Neural cell (in vitro differentiated cells): ENCODE measurements at regions not wholly inside any gene's neighbourhood (a gene's known extent, or its start where the extent isn't known, plus 50 kb on each side); places are given as distances from the start of the nearest gene placed in this dataset.

Experiments
- H2AFZ ChIP-seq: fragments of 200-600, 300-800 bp; sonication (generic), shearing (Covaris generic); 2 replicates; pipeline ENCODE4 v1.6.0; 2014; ENCODE audit warnings: low read depth, mild to moderate bottlenecking, antibody characterized with exemption, low read length, moderate library complexity
- H3F3A ChIP-seq: fragments of 200-600 bp; shearing (Covaris generic); 2 replicates; pipeline ENCODE4 v1.6.1; 2016; ENCODE audit warnings: mild to moderate bottlenecking, moderate library complexity, mixed read lengths, antibody characterized with exemption, low read length; ENCODE audit not compliant: insufficient read depth, poor library complexity, severe bottlenecking
- H3K27ac ChIP-seq: fragments of 200-600, 300-800 bp; sonication (generic), shearing (Covaris generic); 2 replicates; pipeline ENCODE4 v1.5.1; 2014; ENCODE audit warnings: mild to moderate bottlenecking, low read length, moderate library complexity
- H3K27me3 ChIP-seq: fragments of 300-800, 200-600 bp; sonication (generic), shearing (Covaris generic); 2 replicates; pipeline ENCODE4 v1.6.0; 2014; ENCODE audit warnings: mild to moderate bottlenecking, low read depth, low read length, moderate library complexity; ENCODE audit not compliant: insufficient read depth
- H3K36me3 ChIP-seq: fragments of 300-800, 200-600 bp; sonication (generic), shearing (Covaris generic); 2 replicates; pipeline ENCODE4 v1.5.1; 2014; ENCODE audit warnings: mild to moderate bottlenecking, antibody characterized with exemption, low read length, moderate library complexity; ENCODE audit not compliant: insufficient read depth
- H3K4me2 ChIP-seq: fragments of 300-800, 200-600 bp; sonication (generic), shearing (Covaris generic); 2 replicates; pipeline ENCODE4 v1.6.0; 2014; ENCODE audit warnings: mild to moderate bottlenecking, low read length
- H3K4me3 ChIP-seq: fragments of 300-800, 200-600 bp; sonication (generic), shearing (Covaris generic); 2 replicates; pipeline ENCODE4 v1.5.1; 2014; ENCODE audit warnings: mild to moderate bottlenecking, low read length, moderate library complexity
- H3K79me2 ChIP-seq: fragments of 200-600 bp; shearing (Covaris generic); replicated peaks from 2 replicates; pipeline ENCODE4 v1.6.0; 2014; ENCODE audit warnings: mild to moderate bottlenecking, low read length, moderate library complexity; ENCODE audit not compliant: insufficient read depth
- H3K9ac ChIP-seq: fragments of 300-800, 200-600 bp; sonication (generic), shearing (Covaris generic); 2 replicates; pipeline ENCODE4 v1.6.1; 2016; ENCODE audit warnings: mild to moderate bottlenecking, low read length, mixed read lengths
- H3K9me2 ChIP-seq: fragments of 200-600 bp; shearing (Covaris generic); 2 replicates; pipeline ENCODE4 v1.6.1; 2016; ENCODE audit warnings: mild to moderate bottlenecking, low read length, mixed read lengths; ENCODE audit not compliant: insufficient read depth
- H3K9me3 ChIP-seq: fragments of 200-600, 300-800 bp; sonication (generic), shearing (Covaris generic); 2 replicates; pipeline ENCODE4 v1.6.1; 2016; ENCODE audit warnings: mild to moderate bottlenecking, mixed run types, low read length, moderate library complexity, mixed read lengths
- H4K20me1 ChIP-seq: fragments of 200-600 bp; shearing (Covaris generic); 2 replicates; pipeline ENCODE4 v1.6.1; 2016; ENCODE audit warnings: mild to moderate bottlenecking, mixed run types; ENCODE audit not compliant: insufficient read depth
- CTCF ChIP-seq: fragments of 450-650 bp; IDR thresholded peaks from 2 replicates; pipeline ENCODE4 v1.5.1; 2014; ENCODE audit warnings: antibody characterized with exemption, mild to moderate bottlenecking, moderate library complexity; ENCODE audit not compliant: poor library complexity, severe bottlenecking
- EP300 ChIP-seq: fragments of 450-650 bp; conservative IDR thresholded peaks from 2 replicates; pipeline ENCODE4 v1.6.1; 2014; ENCODE audit warnings: antibody characterized with exemption, mild to moderate bottlenecking, moderate library complexity; ENCODE audit not compliant: poor library complexity, severe bottlenecking
- EZH2 ChIP-seq: fragments of 200-600, 300-800 bp; shearing (Covaris generic), sonication (generic); IDR thresholded peaks from 2 replicates; pipeline ENCODE4 v1.6.1; 2014; ENCODE audit warnings: antibody characterized with exemption, low read length, borderline replicate concordance, mild to moderate bottlenecking; ENCODE audit not compliant: insufficient read depth, poor library complexity, severe bottlenecking
- MXI1 ChIP-seq: fragments of 450-650 bp; conservative IDR thresholded peaks from 2 replicates; pipeline ENCODE4 v1.6.1; 2014; ENCODE audit warnings: antibody characterized with exemption, mild to moderate bottlenecking; ENCODE audit not compliant: poor library complexity, severe bottlenecking
- POLR2AphosphoS5 ChIP-seq: IDR thresholded peaks from 2 replicates; pipeline ENCODE4 v1.6.1; 2012
- RAD21 ChIP-seq: fragments of 450-650 bp; conservative IDR thresholded peaks from 2 replicates; pipeline ENCODE4 v1.6.1; 2014; ENCODE audit warnings: antibody characterized with exemption, mild to moderate bottlenecking, moderate library complexity
- REST ChIP-seq: IDR thresholded peaks from 2 replicates; pipeline ENCODE4 v1.6.1; 2012; ENCODE audit warnings: borderline replicate concordance
- SMC3 ChIP-seq: fragments of 450-650 bp; conservative IDR thresholded peaks from 2 replicates; pipeline ENCODE4 v1.6.1; 2014; ENCODE audit warnings: antibody characterized with exemption, mild to moderate bottlenecking, moderate library complexity; ENCODE audit not compliant: poor library complexity
- TAF1 ChIP-seq: IDR thresholded peaks from 2 replicates; pipeline ENCODE4 v1.6.1; 2012; ENCODE audit warnings: low read depth

DNA sequence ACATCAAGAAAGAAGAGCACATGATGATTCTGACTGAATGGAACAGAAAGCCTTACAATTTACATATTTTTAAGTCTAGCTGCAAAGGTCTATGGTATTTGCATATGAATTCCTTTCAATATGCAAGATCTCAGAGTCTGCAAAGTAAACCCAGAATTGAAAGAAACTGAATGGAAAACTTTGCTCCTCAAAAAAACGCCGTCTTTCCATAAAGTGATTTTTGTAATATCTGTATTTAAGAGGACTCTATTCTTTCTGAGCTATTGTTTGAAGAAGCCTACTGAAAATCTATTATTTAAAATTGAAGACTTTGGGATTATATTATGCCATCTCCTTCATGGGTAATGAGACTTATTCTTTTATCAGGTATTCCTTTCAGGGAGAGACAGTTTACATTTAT, 1894.4 kb downstream of the STIM2 start:
- H3K27ac ChIP-seq: no peak overlapping the region
- no peaks in the 10 kb centered on the region for H3K79me2 ChIP-seq
- no peak overlapping the region for H3K9ac ChIP-seq
- H3K9me2 ChIP-seq: no peaks in the 10 kb centered on the region
- TF ChIP-seq TAF1 (no peak), MXI1 (no peak)
- no peaks in the 10 kb centered on the region for H3K27me3 ChIP-seq
- H4K20me1 ChIP-seq: no peaks in the 10 kb centered on the region
- no peaks in the 10 kb centered on the region for H3F3A ChIP-seq
- no peaks in the 10 kb centered on the region for H3K36me3 ChIP-seq
- H3K4me2 ChIP-seq: no peak overlapping the region
- H3K9me3 ChIP-seq: no peaks in the 10 kb centered on the region
- H3K4me3 ChIP-seq: no peak overlapping the region
- H2AFZ ChIP-seq: no peak overlapping the region

DNA sequence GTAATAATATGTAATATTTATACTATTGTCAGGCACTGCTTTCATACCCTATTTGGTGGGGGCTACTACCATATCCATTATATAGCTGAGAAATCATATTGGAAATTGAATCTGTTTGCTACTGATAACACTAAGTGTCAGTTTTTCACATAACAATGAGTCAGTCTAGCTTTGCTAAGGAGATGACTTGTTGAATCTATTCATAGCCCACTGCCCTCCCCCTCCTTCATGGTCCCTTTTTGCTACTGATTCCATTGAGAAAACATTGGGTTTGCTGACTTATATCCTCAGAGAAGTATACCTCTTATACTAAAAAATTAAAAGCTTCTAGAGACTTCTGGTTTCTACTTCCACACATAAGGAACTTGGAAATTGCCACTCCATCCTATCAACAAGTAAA, 1898.4 kb downstream of the STIM2 start:
- no peaks in the 10 kb centered on the region for H3K79me2 ChIP-seq
- no peaks in the 10 kb centered on the region for H3K9me2 ChIP-seq
- H3F3A ChIP-seq: no peaks in the 10 kb centered on the region
- TF ChIP-seq EZH2 (no peak), EP300 (no peak), REST (no peak), POLR2AphosphoS5 (no peak), MXI1 (no peak)
- H3K9ac ChIP-seq: no peak overlapping the region
- no peaks in the 10 kb centered on the region for H3K36me3 ChIP-seq
- H3K4me3 ChIP-seq: no peak overlapping the region
- H4K20me1 ChIP-seq: no peaks in the 10 kb centered on the region
- no peaks in the 10 kb centered on the region for H3K27me3 ChIP-seq
- no peak overlapping the region for H3K4me2 ChIP-seq
- H2AFZ ChIP-seq: no peak overlapping the region
- no peaks in the 10 kb centered on the region for H3K9me3 ChIP-seq
- H3K27ac ChIP-seq: no peak overlapping the region

DNA sequence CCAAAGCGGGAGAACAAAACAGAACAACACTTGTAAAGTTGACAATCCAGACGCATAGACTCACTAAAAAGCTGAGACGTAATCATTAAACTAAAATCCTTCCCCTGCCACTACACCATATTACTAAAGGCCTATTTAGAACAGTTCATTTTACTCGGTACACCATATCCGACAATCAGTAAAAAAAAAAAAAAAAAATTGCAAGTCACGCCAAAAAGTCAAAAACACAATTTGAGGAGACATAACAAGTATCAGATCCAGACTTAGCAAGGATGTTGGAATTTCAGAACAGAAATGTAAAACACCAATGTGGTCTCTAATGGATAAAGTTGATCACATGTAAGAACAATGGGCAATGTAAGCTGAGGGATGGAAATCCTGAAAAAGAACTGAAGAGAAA, 1899.4 kb downstream of the STIM2 start:
- Histone ChIP-seq H3F3A (no peaks in the 10 kb centered on the region), H3K4me2 (no peak overlapping the region), H4K20me1 (no peaks in the 10 kb centered on the region), H3K4me3 (no peak overlapping the region), H2AFZ (no peak overlapping the region), H3K9ac (no peak overlapping the region), H3K9me2 (no peaks in the 10 kb centered on the region), H3K79me2 (no peaks in the 10 kb centered on the region), H3K27ac (no peak overlapping the region), H3K36me3 (no peaks in the 10 kb centered on the region), H3K9me3 (no peaks in the 10 kb centered on the region), H3K27me3 (no peaks in the 10 kb centered on the region)
- TF ChIP-seq RAD21 (no peak), EZH2 (no peak), REST (no peak), TAF1 (no peak), POLR2AphosphoS5 (no peak), MXI1 (no peak), CTCF (no peak), SMC3 (no peak), EP300 (no peak)
